ENCODE measurements at regions not wholly inside any gene's neighbourhood (a gene's known extent, or its start where the extent isn't known, plus 50 kb on each side); places are given as distances from the start of the nearest gene placed in this dataset.

GRCh38 chr6:21769968-21770367 lies 176.4 kb downstream of the SOX4 start:
- no peak overlapping the region for H3K4me3 ChIP-seq (ENCODE audit: control insufficient read depth in 2 of 3, extremely low read depth in 1 of 3, insufficient read depth in 2 of 3, low read depth in 1 of 3, low read length in 3 of 3)
- FAIRE-seq (no peak), DNase-seq (ENCODE audit: low read depth, low spot score) (no peak)
- H3K9me1 ChIP-seq (ENCODE audit: control insufficient read depth, extremely low read depth, insufficient read depth, low read length), result no peaks in the 10 kb centered on the region
- H2AFZ ChIP-seq (ENCODE audit: control insufficient read depth, low read length), result no peak overlapping the region
- H3K4me2 ChIP-seq (ENCODE audit: control insufficient read depth, extremely low read depth, insufficient read depth, low read depth, low read length), result no peak overlapping the region
- no peaks in the 10 kb centered on the region for H3K9me3 ChIP-seq (ENCODE audit: control insufficient read depth, low read depth, low read length)
- H3K36me3 ChIP-seq (ENCODE audit: control insufficient read depth in 2 of 2, extremely low read depth in 1 of 2, insufficient read depth in 2 of 2, low read length in 2 of 2), result no peaks in the 10 kb centered on the region
- H3K27ac ChIP-seq (ENCODE audit: control insufficient read depth, insufficient read depth, low read length), result no peak overlapping the region
- peaks cover 19% of the 10 kb centered on the region for H3K4me1 ChIP-seq (ENCODE audit: control insufficient read depth, extremely low read depth, insufficient read depth, low read length)
- dilution Hi-C loops (cut with MboI; ENCODE audit: extremely low pct_ligation_motif_present, low sequenced_read_pairs), result no loop called here
- no peak overlapping the region for H3K9ac ChIP-seq (ENCODE audit: control insufficient read depth, extremely low read depth, insufficient read depth, low read length)
- TF ChIP-seq CTCF (optimal IDR thresholded peaks at IDR 0.05 in 1 of 3, IDR thresholded peaks at IDR 0.05 in 1 of 3, conservative IDR thresholded peaks at IDR 0.05 in 1 of 3; ENCODE audit: extremely low read depth in 1 of 3, insufficient read depth in 2 of 3, low read length in 3 of 3), result no peak
- no peak for TF ChIP-seq EZH2 (IDR thresholded peaks at IDR 0.05; ENCODE audit: low read length)
- H3K79me2 ChIP-seq (ENCODE audit: control insufficient read depth, insufficient read depth, low read length), result no peaks in the 10 kb centered on the region
- no peaks in the 10 kb centered on the region for H3K27me3 ChIP-seq (ENCODE audit: control insufficient read depth, extremely low read depth, insufficient read depth, low read length)
- no peaks in the 10 kb centered on the region for H4K20me1 ChIP-seq (ENCODE audit: control insufficient read depth, extremely low read depth, insufficient read depth, low read length)

DNA sequence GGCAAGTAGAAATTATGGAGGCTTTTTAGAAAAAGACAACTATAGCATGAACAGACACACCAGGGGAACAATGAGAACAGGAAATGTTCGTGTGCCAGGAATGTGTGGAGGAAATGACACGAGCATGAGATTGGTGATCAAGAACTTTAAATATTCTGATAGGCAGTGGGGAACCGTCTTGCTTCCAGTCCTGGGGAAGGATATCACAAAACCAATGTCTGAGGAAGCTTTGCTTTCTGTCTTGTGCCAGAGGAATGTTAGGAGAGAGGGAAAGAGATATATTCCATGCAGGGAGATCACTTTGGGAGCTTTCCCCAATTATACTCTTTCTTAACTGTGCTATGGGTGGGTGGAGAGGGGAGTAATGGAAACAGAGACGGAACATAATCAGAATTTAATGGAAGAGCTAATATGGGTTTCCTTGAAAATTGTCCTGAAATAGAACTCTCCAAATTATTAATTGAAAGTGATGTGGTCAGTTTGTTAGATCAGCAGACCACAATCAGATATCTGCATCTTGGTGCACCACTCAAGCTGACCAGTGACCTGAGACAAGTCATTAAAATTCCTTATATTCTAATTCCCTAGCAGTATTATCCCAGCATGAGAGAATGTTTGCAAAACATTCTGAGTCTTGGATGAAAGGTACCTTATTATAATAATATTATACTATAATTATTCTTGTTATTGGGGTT lies 178.2 kb downstream of the SOX4 start:
- Histone ChIP-seq H2AFZ (ENCODE audit: control insufficient read depth, low read length) (peak overlapping the region; percentile 46), H3K4me2 (ENCODE audit: control insufficient read depth, extremely low read depth, insufficient read depth, low read depth, low read length) (no peak overlapping the region), H3K4me1 (ENCODE audit: control insufficient read depth, extremely low read depth, insufficient read depth, low read length) (peaks cover 19% of the 10 kb centered on the region), H3K9ac (ENCODE audit: control insufficient read depth, extremely low read depth, insufficient read depth, low read length) (no peak overlapping the region), H3K4me3 (ENCODE audit: control insufficient read depth in 2 of 3, extremely low read depth in 1 of 3, insufficient read depth in 2 of 3, low read depth in 1 of 3, low read length in 3 of 3) (no peak overlapping the region), H3K9me1 (ENCODE audit: control insufficient read depth, extremely low read depth, insufficient read depth, low read length) (no peaks in the 10 kb centered on the region), H3K27me3 (ENCODE audit: control insufficient read depth, extremely low read depth, insufficient read depth, low read length) (no peaks in the 10 kb centered on the region), H3K36me3 (ENCODE audit: control insufficient read depth in 2 of 2, extremely low read depth in 1 of 2, insufficient read depth in 2 of 2, low read length in 2 of 2) (no peaks in the 10 kb centered on the region), H3K9me3 (ENCODE audit: control insufficient read depth, low read depth, low read length) (no peaks in the 10 kb centered on the region), H3K79me2 (ENCODE audit: control insufficient read depth, insufficient read depth, low read length) (no peaks in the 10 kb centered on the region), H4K20me1 (ENCODE audit: control insufficient read depth, extremely low read depth, insufficient read depth, low read length) (no peaks in the 10 kb centered on the region), H3K27ac (ENCODE audit: control insufficient read depth, insufficient read depth, low read length) (no peak overlapping the region)
- dilution Hi-C loops (cut with MboI; ENCODE audit: extremely low pct_ligation_motif_present, low sequenced_read_pairs), result no loop called here
- FAIRE-seq, result no peak
- DNase-seq (ENCODE audit: low read depth, low spot score), result no peak
- no peak for TF ChIP-seq EZH2 (IDR thresholded peaks at IDR 0.05; ENCODE audit: low read length)
- no peak for TF ChIP-seq CTCF (optimal IDR thresholded peaks at IDR 0.05 in 1 of 3, IDR thresholded peaks at IDR 0.05 in 1 of 3, conservative IDR thresholded peaks at IDR 0.05 in 1 of 3; ENCODE audit: extremely low read depth in 1 of 3, insufficient read depth in 2 of 3, low read length in 3 of 3)

Measured in keratinocyte (primary cell).